Fibroblast of the aortic adventitia (primary cell): ENCODE measurements at regions not wholly inside any gene's neighbourhood (a gene's known extent, or its start where the extent isn't known, plus 50 kb on each side); places are given as distances from the start of the nearest gene placed in this dataset.
A peak's percentile ranks its signal among the peaks of the same experiment; 100 is the strongest.

ENCODE experiments used
- DNase-seq: peaks from one replicate; pipeline ENCODE4 v3.0.0-alpha.2; 2010; ENCODE audit warnings: low read depth
- H3K4me3 ChIP-seq: 2 replicates; pipeline ENCODE4 v1.5.1; 2011; ENCODE audit warnings: low read depth, mild to moderate bottlenecking, control low read depth, low read length, moderate library complexity
- CTCF ChIP-seq: IDR thresholded peaks from 2 replicates; pipeline ENCODE4 v1.5.1; 2011; ENCODE audit warnings: mild to moderate bottlenecking, low read length, control low read depth, inconsistent platforms; ENCODE audit not compliant: insufficient read depth

GRCh38 chr5:96128204-96128864, 166.7 kb upstream of the ELL2 start:
- TF ChIP-seq CTCF = no peak
- no peak overlapping the region for H3K4me3 ChIP-seq
- no peak for DNase-seq

GRCh38 chr5:96127538-96127937, 165.9 kb upstream of the ELL2 start:
- no peak for TF ChIP-seq CTCF
- no peak for DNase-seq
- H3K4me3 ChIP-seq = no peak overlapping the region

- no peak for TF ChIP-seq CTCF
- no peak overlapping the region for H3K4me3 ChIP-seq
- peak; percentile 70 for DNase-seq
These were observed 163.7 kb upstream of the ELL2 start for GRCh38 chr5:96125231-96125891.

- H3K4me3 ChIP-seq = no peak overlapping the region
- TF ChIP-seq CTCF = no peak
- peak; percentile 41 for DNase-seq
These were observed 162.9 kb upstream of the ELL2 start for GRCh38 chr5:96124589-96124988.

- H3K4me3 ChIP-seq = no peak overlapping the region
- no peak for TF ChIP-seq CTCF
- DNase-seq = no peak
These were observed 161.8 kb upstream of the ELL2 start for GRCh38 chr5:96123418-96123817.

- peak; percentile 29 for DNase-seq
- TF ChIP-seq CTCF = no peak
- no peak overlapping the region for H3K4me3 ChIP-seq
These were observed 159.7 kb upstream of the ELL2 start for GRCh38 chr5:96121364-96121763.
